ENCODE measurements at regions not wholly inside any gene's neighbourhood (a gene's known extent, or its start where the extent isn't known, plus 50 kb on each side); places are given as distances from the start of the nearest gene placed in this dataset.

- no peaks in the 10 kb centered on the region for H3K36me3 ChIP-seq (ENCODE audit: control insufficient read depth, insufficient read depth, low read length)
- H3K27me3 ChIP-seq (replicated peaks; ENCODE audit: control insufficient read depth, insufficient read depth, low read length), result no peaks in the 10 kb centered on the region
- H3K4me3 ChIP-seq (ENCODE audit: low read depth, low read length), result no peak overlapping the region
- Mint-ChIP-seq H3K36me3 (ENCODE audit: insufficient read depth, unreplicated experiment) (no peaks in the 10 kb centered on the region), H3K4me1 (ENCODE audit: low read depth, unreplicated experiment) (no peaks in the 10 kb centered on the region), H3K27me3 (ENCODE audit: insufficient read depth, unreplicated experiment) (no peaks in the 10 kb centered on the region), H3K4me3 (ENCODE audit: unreplicated experiment) (no peak overlapping the region), H3K9me3 (ENCODE audit: unreplicated experiment) (no peaks in the 10 kb centered on the region), H3K27ac (ENCODE audit: unreplicated experiment) (no peak overlapping the region)
- peaks cover 5% of the 10 kb centered on the region; the same call in 1 of the 2 replicates for H3K4me1 ChIP-seq
- ChIA-PET POLR2A (no interaction called here), CTCF (no interaction called here)
- intact Hi-C loops (cut with micrococcal nuclease; ENCODE audit: unreplicated experiment), result no loop called here
- no peak for DNase-seq
- TF ChIP-seq, protein P1, sequence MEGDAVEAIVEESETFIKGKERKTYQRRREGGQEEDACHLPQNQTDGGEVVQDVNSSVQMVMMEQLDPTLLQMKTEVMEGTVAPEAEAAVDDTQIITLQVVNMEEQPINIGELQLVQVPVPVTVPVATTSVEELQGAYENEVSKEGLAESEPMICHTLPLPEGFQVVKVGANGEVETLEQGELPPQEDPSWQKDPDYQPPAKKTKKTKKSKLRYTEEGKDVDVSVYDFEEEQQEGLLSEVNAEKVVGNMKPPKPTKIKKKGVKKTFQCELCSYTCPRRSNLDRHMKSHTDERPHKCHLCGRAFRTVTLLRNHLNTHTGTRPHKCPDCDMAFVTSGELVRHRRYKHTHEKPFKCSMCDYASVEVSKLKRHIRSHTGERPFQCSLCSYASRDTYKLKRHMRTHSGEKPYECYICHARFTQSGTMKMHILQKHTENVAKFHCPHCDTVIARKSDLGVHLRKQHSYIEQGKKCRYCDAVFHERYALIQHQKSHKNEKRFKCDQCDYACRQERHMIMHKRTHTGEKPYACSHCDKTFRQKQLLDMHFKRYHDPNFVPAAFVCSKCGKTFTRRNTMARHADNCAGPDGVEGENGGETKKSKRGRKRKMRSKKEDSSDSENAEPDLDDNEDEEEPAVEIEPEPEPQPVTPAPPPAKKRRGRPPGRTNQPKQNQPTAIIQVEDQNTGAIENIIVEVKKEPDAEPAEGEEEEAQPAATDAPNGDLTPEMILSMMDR (IDR thresholded peaks at IDR 0.05; ENCODE audit: insufficient read depth in 1 of 2, low read depth in 1 of 2, low read length in 1 of 2, severe bottlenecking in 1 of 2, unreplicated experiment in 1 of 2), result no peak
- no peaks in the 10 kb centered on the region for H3K9me3 ChIP-seq
- no TSS peak for BruUV-seq (replicated peaks)
Measured at GRCh38 chr4:180619440-180619839, 1623.8 kb upstream of the TENM3 start.

DNA sequence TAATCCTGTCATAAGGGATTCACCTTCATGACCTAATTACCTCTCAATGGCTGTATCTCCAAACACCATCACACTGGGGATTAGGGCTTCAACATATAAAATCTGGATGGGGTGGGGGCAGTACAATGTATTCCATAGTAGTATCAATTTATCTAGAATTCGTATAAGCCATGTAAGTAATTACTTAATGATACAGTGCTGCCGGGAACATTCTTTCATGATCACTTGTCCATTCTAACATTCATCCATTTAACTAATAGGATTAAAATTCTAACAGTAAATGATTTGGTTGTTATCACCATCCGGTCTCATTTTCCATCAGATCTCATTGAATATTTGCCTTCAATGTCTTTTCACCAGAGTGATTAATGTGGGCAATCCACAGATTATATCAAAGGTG is 1620.9 kb upstream of the TENM3 start:
- CTCF ChIA-PET, result no interaction called here

GRCh38 chr4:180625653-180626052 is 1617.5 kb upstream of the TENM3 start:
- Histone ChIP-seq H3K9me3 (no peaks in the 10 kb centered on the region), H3K4me1 (no peaks in the 10 kb centered on the region), H3K27me3 (replicated peaks; ENCODE audit: control insufficient read depth, insufficient read depth, low read length) (no peaks in the 10 kb centered on the region), H3K36me3 (ENCODE audit: control insufficient read depth, insufficient read depth, low read length) (no peaks in the 10 kb centered on the region), H3K4me3 (ENCODE audit: low read depth, low read length) (no peak overlapping the region)
- no peak overlapping the region for H3K27ac Mint-ChIP-seq (ENCODE audit: unreplicated experiment)
- no peaks in the 10 kb centered on the region for H3K4me1 Mint-ChIP-seq (ENCODE audit: low read depth, unreplicated experiment)
- H3K4me3 Mint-ChIP-seq (ENCODE audit: unreplicated experiment), result no peak overlapping the region
- ChIA-PET POLR2A (no interaction called here), CTCF (no interaction called here)
- DNase-seq, result no peak
- H3K36me3 Mint-ChIP-seq (ENCODE audit: insufficient read depth, unreplicated experiment), result no peaks in the 10 kb centered on the region
- H3K27me3 Mint-ChIP-seq (ENCODE audit: insufficient read depth, unreplicated experiment), result no peaks in the 10 kb centered on the region
- TF ChIP-seq, protein P1 (IDR thresholded peaks at IDR 0.05; ENCODE audit: insufficient read depth in 1 of 2, low read depth in 1 of 2, low read length in 1 of 2, severe bottlenecking in 1 of 2, unreplicated experiment in 1 of 2), result no peak
- no peaks in the 10 kb centered on the region for H3K9me3 Mint-ChIP-seq (ENCODE audit: unreplicated experiment)
- intact Hi-C loops (cut with micrococcal nuclease; ENCODE audit: unreplicated experiment), result no loop called here
- no TSS peak for BruUV-seq (replicated peaks)

More for the DNA sequence above, 1620.9 kb upstream of the TENM3 start:
- no TSS peak for BruUV-seq (replicated peaks)
- no peaks in the 10 kb centered on the region for H3K27me3 Mint-ChIP-seq (ENCODE audit: insufficient read depth, unreplicated experiment)
- TF ChIP-seq, protein P1 (IDR thresholded peaks at IDR 0.05; ENCODE audit: insufficient read depth in 1 of 2, low read depth in 1 of 2, low read length in 1 of 2, severe bottlenecking in 1 of 2, unreplicated experiment in 1 of 2), result no peak
- no peak overlapping the region for H3K4me3 Mint-ChIP-seq (ENCODE audit: unreplicated experiment)
- H3K27ac Mint-ChIP-seq (ENCODE audit: unreplicated experiment), result no peak overlapping the region
- intact Hi-C loops (cut with micrococcal nuclease; ENCODE audit: unreplicated experiment), result no loop called here
- Histone ChIP-seq H3K36me3 (ENCODE audit: control insufficient read depth, insufficient read depth, low read length) (no peaks in the 10 kb centered on the region), H3K27me3 (replicated peaks; ENCODE audit: control insufficient read depth, insufficient read depth, low read length) (no peaks in the 10 kb centered on the region), H3K4me1 (peaks cover 3% of the 10 kb centered on the region; the same call in 1 of the 2 replicates), H3K4me3 (ENCODE audit: low read depth, low read length) (no peak overlapping the region), H3K9me3 (no peaks in the 10 kb centered on the region)
- H3K4me1 Mint-ChIP-seq (ENCODE audit: low read depth, unreplicated experiment), result no peaks in the 10 kb centered on the region
- no peak for DNase-seq
- H3K36me3 Mint-ChIP-seq (ENCODE audit: insufficient read depth, unreplicated experiment), result no peaks in the 10 kb centered on the region
- POLR2A ChIA-PET, result no interaction called here
- H3K9me3 Mint-ChIP-seq (ENCODE audit: unreplicated experiment), result no peaks in the 10 kb centered on the region

All from Caco-2 (cell line).